ELF-1 (cell line): ENCODE measurements at regions not wholly inside any gene's neighbourhood (a gene's known extent, or its start where the extent isn't known, plus 50 kb on each side); places are given as distances from the start of the nearest gene placed in this dataset.

Source experiments
- DNase-seq: peaks from one replicate; pipeline ENCODE4 v3.0.0-alpha.2; 2016; ENCODE audit warnings: low read depth, low spot score

- no peak for DNase-seq
These were observed 840.0 kb downstream of the C6orf118 start for GRCh38 chr6:164469276-164469949.

GRCh38 chr6:164455835-164456234, 853.6 kb downstream of the C6orf118 start:
- DNase-seq, result peak; percentile 1

GRCh38 chr6:164453835-164454234, 855.6 kb downstream of the C6orf118 start:
- DNase-seq, result no peak

DNA sequence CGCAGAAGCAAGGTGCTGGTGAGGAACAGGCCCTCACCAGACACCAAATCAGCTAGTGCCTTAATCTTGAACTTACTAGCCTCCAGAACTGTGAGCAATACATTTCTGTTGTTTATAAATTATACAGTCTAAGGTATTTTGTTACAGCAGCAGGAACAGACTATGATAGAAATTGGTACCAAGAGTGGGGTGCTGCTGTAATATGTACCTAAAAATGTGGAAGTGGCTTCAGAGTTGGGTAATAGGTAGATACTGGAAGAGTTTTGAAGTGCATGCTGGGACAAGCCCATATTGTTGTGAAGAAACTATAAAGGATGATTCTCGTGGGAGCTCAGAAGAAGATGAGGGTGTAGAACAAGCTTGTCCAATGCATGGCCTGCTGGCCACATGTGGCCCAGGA, 866.8 kb downstream of the C6orf118 start:
- no peak for DNase-seq

GRCh38 chr6:164439331-164439730, 870.1 kb downstream of the C6orf118 start:
- no peak for DNase-seq

DNA sequence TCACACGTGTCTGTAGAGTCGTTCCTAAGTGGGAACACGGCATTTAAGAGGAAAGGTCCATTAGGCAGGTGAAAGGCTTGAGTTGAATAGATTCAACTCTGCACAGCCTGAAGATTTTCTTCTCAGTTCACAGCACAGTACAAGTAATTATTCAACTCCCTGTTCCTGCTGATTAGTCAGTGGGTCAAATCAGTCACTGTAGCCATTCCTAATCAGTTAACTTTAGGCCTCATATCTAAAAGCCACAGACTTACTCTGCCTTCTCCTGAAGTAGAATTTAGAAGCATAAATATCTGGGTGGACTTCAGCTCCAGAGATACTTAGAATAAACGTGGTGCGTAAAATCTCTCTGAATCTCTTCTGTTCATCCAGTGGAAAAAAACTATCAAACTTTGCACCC, 872.4 kb downstream of the C6orf118 start:
- DNase-seq, result no peak

GRCh38 chr6:164427728-164428402, 881.5 kb downstream of the C6orf118 start:
- DNase-seq, result no peak

GRCh38 chr6:164424489-164424888, 884.9 kb downstream of the C6orf118 start:
- no peak for DNase-seq

- no peak for DNase-seq
These were observed 890.3 kb downstream of the C6orf118 start for GRCh38 chr6:164419099-164419498.

DNA sequence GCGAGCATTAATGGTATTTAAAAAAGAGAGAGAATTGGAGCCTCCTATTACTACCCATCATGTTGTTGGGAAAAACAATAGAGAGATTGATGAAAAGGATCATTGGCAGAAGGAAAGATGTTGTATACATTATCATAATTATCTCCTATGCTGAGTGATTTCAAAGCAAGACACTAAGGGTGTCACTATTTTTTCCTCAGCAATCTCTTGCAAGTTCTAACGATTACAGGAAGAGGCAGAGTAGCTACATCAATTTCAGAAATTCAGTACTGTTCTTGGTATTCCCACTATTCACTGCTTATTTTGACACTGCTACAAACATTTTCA, 891.2 kb downstream of the C6orf118 start:
- DNase-seq, result no peak

GRCh38 chr6:164417537-164418261, 891.7 kb downstream of the C6orf118 start:
- DNase-seq, result no peak

GRCh38 chr6:164415832-164416563, 893.4 kb downstream of the C6orf118 start:
- no peak for DNase-seq

- no peak for DNase-seq
These were observed 894.7 kb downstream of the C6orf118 start for GRCh38 chr6:164414695-164415094.

DNA sequence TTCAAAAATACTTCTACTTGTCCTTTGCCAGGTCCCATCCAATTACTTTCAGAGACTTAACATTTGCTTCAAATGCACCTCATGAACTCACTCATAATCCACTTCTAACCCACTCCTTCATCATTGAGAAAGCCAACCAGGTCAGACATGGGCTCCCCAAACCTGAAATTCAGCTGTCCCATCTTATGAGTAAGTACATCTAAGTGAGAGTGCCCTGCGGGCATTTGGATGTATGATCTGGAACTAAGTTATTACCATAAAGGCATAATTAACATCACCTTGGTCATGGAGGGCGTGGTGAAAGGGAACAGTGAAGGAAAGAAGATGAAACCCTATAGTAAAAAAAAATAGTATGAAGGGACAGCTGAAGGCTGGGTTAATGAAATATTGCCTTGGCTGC, 896.8 kb downstream of the C6orf118 start:
- no peak for DNase-seq

DNA sequence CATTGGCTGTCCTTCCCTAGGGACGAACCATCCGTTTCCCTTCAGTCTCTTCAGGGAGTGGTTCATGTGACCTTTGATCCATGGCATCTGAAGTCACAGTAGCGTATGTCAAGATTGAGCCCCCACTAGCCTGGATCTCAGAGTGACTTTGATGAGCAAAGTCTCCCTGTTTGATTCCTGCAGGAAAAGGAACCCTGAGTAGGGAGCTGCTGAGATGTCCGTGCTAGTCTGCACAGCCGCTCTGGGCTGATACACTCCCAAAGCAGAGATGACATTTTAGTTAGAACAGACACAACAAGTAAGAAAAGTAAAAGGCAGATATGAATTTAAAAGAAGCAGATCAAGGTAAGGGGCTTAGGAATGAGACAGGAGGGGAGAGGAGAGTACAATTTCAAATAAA, 899.4 kb downstream of the C6orf118 start:
- no peak for DNase-seq

DNA sequence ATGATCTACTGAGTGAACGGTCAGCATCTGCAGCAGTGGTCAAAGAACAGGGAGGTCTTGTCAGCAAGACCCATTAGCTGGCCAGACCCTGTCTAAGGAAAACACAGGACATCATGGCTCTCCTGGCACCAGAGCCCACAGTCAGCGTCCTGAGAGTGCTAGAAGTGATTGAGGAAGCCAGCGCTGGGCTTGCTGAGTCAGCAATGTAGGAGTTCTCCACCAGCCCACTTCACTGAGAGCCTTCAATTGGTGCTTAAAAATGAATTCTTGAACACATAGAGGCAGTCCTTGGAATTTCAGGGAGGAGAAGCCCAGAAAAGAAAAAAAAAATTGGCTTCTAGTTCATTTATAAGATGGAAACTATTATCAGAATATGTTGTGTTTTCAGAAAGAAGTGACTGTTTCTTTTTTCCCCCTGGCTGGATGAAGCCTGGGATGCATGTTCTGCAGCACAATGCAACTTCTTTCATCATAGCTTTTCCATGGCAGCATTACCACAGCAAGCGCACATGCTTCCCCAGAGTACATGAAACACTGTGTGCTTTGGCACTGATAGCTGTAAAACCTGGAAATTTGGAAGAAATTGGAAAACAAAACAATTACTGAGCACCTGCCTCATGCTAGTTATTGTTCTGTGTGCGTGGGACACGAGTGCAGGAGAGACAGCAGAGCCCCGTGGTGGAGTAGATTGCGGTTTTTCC, 899.9 kb downstream of the C6orf118 start:
- DNase-seq, result no peak

DNA sequence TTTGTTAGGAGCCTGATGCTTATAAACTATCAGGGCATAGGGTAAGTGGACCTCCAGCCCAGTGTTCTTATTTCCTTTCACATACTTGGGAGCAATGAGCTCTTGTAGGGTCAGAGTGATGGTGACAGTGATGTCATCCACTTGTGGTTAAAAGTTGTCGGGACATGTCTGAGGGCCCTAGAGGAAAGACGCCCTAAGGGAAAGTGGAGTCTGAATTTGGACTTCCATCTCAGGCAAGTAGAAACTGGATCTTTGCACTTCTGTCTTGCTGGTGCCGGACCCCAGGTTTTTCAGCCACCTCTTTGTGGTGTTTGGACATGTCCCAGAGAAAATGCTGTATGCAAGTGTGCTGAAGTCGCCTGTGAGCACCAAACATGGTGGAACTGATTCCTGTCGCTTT, 900.5 kb downstream of the C6orf118 start:
- DNase-seq, result no peak

GRCh38 chr6:164404812-164405488, 904.5 kb downstream of the C6orf118 start:
- DNase-seq, result no peak

DNA sequence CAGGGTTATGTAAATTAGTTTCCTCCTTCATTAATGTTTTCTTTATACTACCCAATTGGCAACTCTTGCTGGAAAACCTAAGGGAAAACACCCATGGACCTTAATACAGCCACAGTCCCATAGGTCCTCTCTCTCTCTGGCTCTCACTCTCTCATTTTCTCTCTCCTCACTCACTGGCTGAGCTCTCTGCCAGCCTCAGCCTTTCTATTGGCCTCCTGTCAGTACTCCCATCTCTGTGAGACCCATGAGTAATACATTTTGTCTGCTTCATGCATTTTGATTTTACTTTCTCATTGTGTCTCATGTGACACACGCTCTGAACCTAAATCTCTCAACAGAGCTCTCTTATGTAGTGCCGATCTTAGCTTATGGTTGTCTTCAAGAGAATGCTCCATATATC, 907.5 kb downstream of the C6orf118 start:
- no peak for DNase-seq

DNA sequence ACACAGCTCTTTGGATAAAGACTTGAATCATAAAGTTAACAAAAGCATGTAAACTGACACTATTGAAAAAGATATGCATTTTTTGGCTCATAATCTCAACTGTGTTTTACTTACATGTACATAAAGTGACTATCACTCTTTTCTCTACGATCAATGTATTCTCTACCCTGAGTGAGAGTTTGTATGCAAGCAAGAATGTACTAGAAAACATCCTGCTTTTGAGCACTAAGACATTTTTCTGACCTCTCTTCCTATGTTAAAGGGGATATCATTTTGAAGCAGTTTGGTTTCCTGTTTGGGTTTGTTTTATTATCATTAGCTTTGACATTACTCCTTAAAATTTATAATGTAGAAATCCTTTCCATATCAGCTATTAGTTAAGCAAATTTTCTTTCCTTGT, 910.8 kb downstream of the C6orf118 start:
- DNase-seq, result no peak
